DOHH2 (cell line): ENCODE measurements at regions not wholly inside any gene's neighbourhood (a gene's known extent, or its start where the extent isn't known, plus 50 kb on each side); places are given as distances from the start of the nearest gene placed in this dataset.

Experiments used
- H3F3A ChIP-seq: fragments of 200-600 bp; sonication (generic), shearing (Covaris generic); 2 replicates; pipeline ENCODE4 v1.6.0; 2016; ENCODE audit warnings: antibody characterized with exemption, mild to moderate bottlenecking; ENCODE audit not compliant: control insufficient read depth, insufficient read depth
- H3K27ac ChIP-seq: fragments of 200-600 bp; sonication (generic); 2 replicates; pipeline ENCODE4 v1.5.1; 2014; ENCODE audit warnings: low read depth, mild to moderate bottlenecking, low read length, moderate library complexity
- H3K27me3 ChIP-seq: fragments of 200-600 bp; sonication (generic); 2 replicates; pipeline ENCODE4 v1.6.1; 2014; ENCODE audit warnings: mild to moderate bottlenecking, low read length, mixed read lengths; ENCODE audit not compliant: control insufficient read depth
- H3K36me3 ChIP-seq: fragments of 200-600 bp; sonication (generic); 2 replicates; pipeline ENCODE4 v1.6.1; 2014; ENCODE audit warnings: mild to moderate bottlenecking, low read length, moderate library complexity, mixed read lengths; ENCODE audit not compliant: control insufficient read depth
- H3K4me1 ChIP-seq: fragments of 200-600 bp; sonication (generic); 2 replicates; pipeline ENCODE4 v1.6.1; 2014; ENCODE audit warnings: mild to moderate bottlenecking, low read length, mixed read lengths; ENCODE audit not compliant: control insufficient read depth
- H3K4me2 ChIP-seq: fragments of 200-600 bp; sonication (generic); 2 replicates; pipeline ENCODE4 v1.6.0; 2014; ENCODE audit warnings: mild to moderate bottlenecking, low read length, moderate library complexity
- H3K4me3 ChIP-seq: fragments of 200-600 bp; sonication (generic); 2 replicates; pipeline ENCODE4 v1.5.1; 2014; ENCODE audit warnings: mild to moderate bottlenecking, low read length, mixed read lengths
- H3K79me2 ChIP-seq: fragments of 200-600 bp; sonication (generic); 2 replicates; pipeline ENCODE4 v1.6.1; 2014; ENCODE audit warnings: mild to moderate bottlenecking, low read length, mixed read lengths; ENCODE audit not compliant: control insufficient read depth
- H3K9me2 ChIP-seq: fragments of 200-600 bp; sonication (generic); replicated peaks from 2 replicates; pipeline ENCODE4 v1.6.1; 2014; ENCODE audit warnings: mild to moderate bottlenecking, low read length, mixed read lengths; ENCODE audit not compliant: control insufficient read depth
- H3K9me3 ChIP-seq: fragments of 200-600 bp; sonication (generic); 2 replicates; pipeline ENCODE4 v1.6.1; 2014; ENCODE audit warnings: antibody characterized with exemption, low read length, mixed read lengths; ENCODE audit not compliant: control insufficient read depth, insufficient read depth
- H4K20me1 ChIP-seq: fragments of 200-600 bp; sonication (generic); 2 replicates; pipeline ENCODE4 v1.6.0; 2014; ENCODE audit warnings: low read depth, mild to moderate bottlenecking, antibody characterized with exemption, low read length, moderate library complexity; ENCODE audit not compliant: control insufficient read depth, insufficient read depth
- CTCF ChIP-seq: fragments of 200-600 bp; sonication (generic); IDR thresholded peaks from one replicate; pipeline ENCODE4 v1.5.1; 2014; ENCODE audit warnings: antibody characterized with exemption, mild to moderate bottlenecking, low read depth, low read length; ENCODE audit not compliant: poor library complexity, severe bottlenecking
- EZH2phosphoT487 ChIP-seq: fragments of 200-600 bp; sonication (generic); IDR thresholded peaks from 2 replicates; pipeline ENCODE4 v1.6.1; 2017; ENCODE audit warnings: borderline replicate concordance, mild to moderate bottlenecking, antibody characterized with exemption, low read length, moderate library complexity, mixed read lengths

DNA sequence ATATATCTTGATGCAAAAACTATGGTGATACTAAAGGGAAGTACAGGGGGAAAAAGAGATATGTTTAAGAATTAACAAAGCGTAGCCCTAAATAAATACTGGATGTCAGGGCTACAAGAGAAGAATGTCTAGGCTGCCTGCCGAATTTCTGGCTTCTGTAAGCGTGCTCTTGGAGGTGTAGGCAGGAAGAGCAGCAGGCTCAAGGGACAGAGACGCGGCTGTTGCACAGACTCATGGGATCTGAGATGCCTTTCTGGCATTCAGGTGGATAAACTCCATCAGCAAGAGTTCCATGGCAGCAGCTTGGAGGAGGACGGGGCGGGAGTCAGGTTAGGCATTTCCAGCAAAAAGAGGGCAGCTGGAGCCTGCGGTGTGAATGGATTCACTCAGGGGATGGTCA is 123.2 kb upstream of the TWIST2 start:
- no peak overlapping the region for H3K4me3 ChIP-seq
- no peaks in the 10 kb centered on the region for H3F3A ChIP-seq
- no peaks in the 10 kb centered on the region for H3K9me2 ChIP-seq
- no peaks in the 10 kb centered on the region for H3K36me3 ChIP-seq
- no peaks in the 10 kb centered on the region for H3K27me3 ChIP-seq
- no peak overlapping the region for H3K4me2 ChIP-seq
- H3K4me1 ChIP-seq, result no peaks in the 10 kb centered on the region
- no peaks in the 10 kb centered on the region for H4K20me1 ChIP-seq
- no peaks in the 10 kb centered on the region for H3K79me2 ChIP-seq
- no peak overlapping the region for H3K27ac ChIP-seq
- TF ChIP-seq EZH2phosphoT487, result no peak
- TF ChIP-seq CTCF, result no peak
- H3K9me3 ChIP-seq, result no peaks in the 10 kb centered on the region

DNA sequence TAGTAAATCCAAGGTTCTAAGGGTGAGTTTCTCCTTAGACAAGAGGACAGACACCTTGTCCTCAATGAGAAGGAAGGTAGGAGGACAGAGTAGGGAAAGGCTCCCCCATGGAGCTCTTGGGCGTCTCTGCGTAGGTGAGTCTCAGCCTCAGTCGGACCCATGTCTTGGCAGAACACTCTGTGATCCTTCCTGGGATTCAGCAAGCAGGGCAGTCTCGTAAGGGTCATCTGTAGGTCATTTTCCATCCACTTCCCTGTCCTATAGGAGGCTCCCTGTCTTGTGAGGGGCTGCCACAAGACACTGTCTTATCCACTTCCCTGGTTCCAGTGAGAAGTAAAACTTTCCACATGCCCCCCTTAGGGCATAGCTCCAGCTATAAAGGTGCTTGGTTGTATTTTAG is 122.6 kb upstream of the TWIST2 start:
- Histone ChIP-seq H3K36me3 (no peaks in the 10 kb centered on the region), H3F3A (no peaks in the 10 kb centered on the region), H3K4me2 (no peak overlapping the region), H3K9me3 (no peaks in the 10 kb centered on the region), H3K4me1 (no peaks in the 10 kb centered on the region), H3K4me3 (no peak overlapping the region), H3K27ac (no peak overlapping the region), H4K20me1 (no peaks in the 10 kb centered on the region), H3K79me2 (no peaks in the 10 kb centered on the region), H3K9me2 (no peaks in the 10 kb centered on the region), H3K27me3 (no peaks in the 10 kb centered on the region)
- no peak for TF ChIP-seq CTCF
- TF ChIP-seq EZH2phosphoT487, result no peak

- Histone ChIP-seq H3K4me1 (no peaks in the 10 kb centered on the region), H3K4me2 (no peak overlapping the region), H3K9me3 (no peaks in the 10 kb centered on the region), H3K27ac (no peak overlapping the region), H3K79me2 (no peaks in the 10 kb centered on the region), H3K36me3 (no peaks in the 10 kb centered on the region), H3K4me3 (no peak overlapping the region), H3K9me2 (no peaks in the 10 kb centered on the region), H3F3A (no peaks in the 10 kb centered on the region), H4K20me1 (no peaks in the 10 kb centered on the region), H3K27me3 (no peaks in the 10 kb centered on the region)
- TF ChIP-seq EZH2phosphoT487 (no peak), CTCF (no peak)
Measured at GRCh38 chr2:238726670-238727584, 121.0 kb upstream of the TWIST2 start.
